HepG2 (cell line): ENCODE measurements at regions not wholly inside any gene's neighbourhood (a gene's known extent, or its start where the extent isn't known, plus 50 kb on each side); places are given as distances from the start of the nearest gene placed in this dataset.

Experiments
- BRD4 ChIP-seq: sonication (generic); formaldehyde crosslinking; IDR thresholded peaks from 2 replicates; pipeline ENCODE4 v1.4.0; 2020; ENCODE audit warnings: missing genetic modification reagents
- FOSL2 ChIP-seq: sonication (generic); formaldehyde crosslinking; IDR thresholded peaks from 2 replicates; pipeline ENCODE4 v1.4.0; 2020; ENCODE audit warnings: missing genetic modification reagents
- NR1H2 ChIP-seq: sonication (generic); formaldehyde crosslinking; IDR thresholded peaks from 2 replicates; pipeline ENCODE4 v1.8.1; 2022; ENCODE audit warnings: low read depth, missing genetic modification reagents, borderline replicate concordance
- PHF21A ChIP-seq: sonication (generic); formaldehyde crosslinking; IDR thresholded peaks from 2 replicates; pipeline ENCODE4 v1.5.0; 2020; ENCODE audit warnings: mild to moderate bottlenecking, missing genetic modification reagents
- PITX1 ChIP-seq: sonication (generic); formaldehyde crosslinking; IDR thresholded peaks from 2 replicates; pipeline ENCODE4 v1.5.1; 2020; ENCODE audit warnings: mild to moderate bottlenecking, missing genetic modification reagents
- RARA ChIP-seq: IDR thresholded peaks from 2 replicates; pipeline ENCODE4 v1.6.1; 2016; ENCODE audit warnings: missing genetic modification reagents, missing compliant biosample characterization
- SOX5 ChIP-seq: IDR thresholded peaks from 2 replicates; pipeline ENCODE4 v1.6.1; 2016; ENCODE audit warnings: borderline replicate concordance
- ZBTB7B ChIP-seq: sonication (generic); formaldehyde crosslinking; IDR thresholded peaks from 2 replicates; pipeline ENCODE4 v1.4.0; 2020; ENCODE audit warnings: missing genetic modification reagents
- ZNF280D ChIP-seq: sonication (generic); formaldehyde crosslinking; IDR thresholded peaks from 2 replicates; pipeline ENCODE4 v1.5.1; 2020; ENCODE audit warnings: mild to moderate bottlenecking, missing genetic modification reagents
- ZNF296 ChIP-seq: sonication (generic); formaldehyde crosslinking; conservative IDR thresholded peaks from 2 replicates; pipeline ENCODE4 v1.5.0; 2020; ENCODE audit warnings: mild to moderate bottlenecking, missing genetic modification reagents
- ZNF556 ChIP-seq: sonication (generic); formaldehyde crosslinking; IDR thresholded peaks from 2 replicates; pipeline ENCODE4 v1.4.0; 2020; ENCODE audit warnings: mild to moderate bottlenecking, missing genetic modification reagents, borderline replicate concordance
- ZNF564 ChIP-seq: sonication (generic); formaldehyde crosslinking; IDR thresholded peaks from 2 replicates; pipeline ENCODE4 v1.8.1; 2023; ENCODE audit warnings: mild to moderate bottlenecking, missing genetic modification reagents
- ZNF598 ChIP-seq: sonication (generic); formaldehyde crosslinking; IDR thresholded peaks from 2 replicates; pipeline ENCODE4 v1.5.1; 2020; ENCODE audit warnings: mild to moderate bottlenecking, missing genetic modification reagents, borderline replicate concordance
- ZNF660 ChIP-seq: sonication (generic); formaldehyde crosslinking; IDR thresholded peaks from 2 replicates; pipeline ENCODE4 v1.5.1; 2020; ENCODE audit warnings: mild to moderate bottlenecking, low read depth, missing genetic modification reagents, borderline replicate concordance
- ZSCAN30 ChIP-seq: sonication (generic); formaldehyde crosslinking; IDR thresholded peaks from 2 replicates; pipeline ENCODE4 v1.5.0; 2020; ENCODE audit warnings: mild to moderate bottlenecking, missing genetic modification reagents
- ZXDC ChIP-seq: sonication (generic); formaldehyde crosslinking; IDR thresholded peaks from 2 replicates; pipeline ENCODE4 v1.5.0; 2020; ENCODE audit warnings: mild to moderate bottlenecking, missing genetic modification reagents
- TF ChIP-seq, protein P1 (sequence below): IDR thresholded peaks from 2 replicates; pipeline ENCODE4 v1.4.0; 2020; ENCODE audit warnings: mild to moderate bottlenecking, missing genetic modification reagents
- TF ChIP-seq, protein P2 (sequence below): sonication (generic); formaldehyde crosslinking; IDR thresholded peaks from 2 replicates; pipeline ENCODE4 v1.4.0; 2020; ENCODE audit warnings: mild to moderate bottlenecking, low read depth, missing genetic modification reagents

- TF ChIP-seq, protein P1, sequence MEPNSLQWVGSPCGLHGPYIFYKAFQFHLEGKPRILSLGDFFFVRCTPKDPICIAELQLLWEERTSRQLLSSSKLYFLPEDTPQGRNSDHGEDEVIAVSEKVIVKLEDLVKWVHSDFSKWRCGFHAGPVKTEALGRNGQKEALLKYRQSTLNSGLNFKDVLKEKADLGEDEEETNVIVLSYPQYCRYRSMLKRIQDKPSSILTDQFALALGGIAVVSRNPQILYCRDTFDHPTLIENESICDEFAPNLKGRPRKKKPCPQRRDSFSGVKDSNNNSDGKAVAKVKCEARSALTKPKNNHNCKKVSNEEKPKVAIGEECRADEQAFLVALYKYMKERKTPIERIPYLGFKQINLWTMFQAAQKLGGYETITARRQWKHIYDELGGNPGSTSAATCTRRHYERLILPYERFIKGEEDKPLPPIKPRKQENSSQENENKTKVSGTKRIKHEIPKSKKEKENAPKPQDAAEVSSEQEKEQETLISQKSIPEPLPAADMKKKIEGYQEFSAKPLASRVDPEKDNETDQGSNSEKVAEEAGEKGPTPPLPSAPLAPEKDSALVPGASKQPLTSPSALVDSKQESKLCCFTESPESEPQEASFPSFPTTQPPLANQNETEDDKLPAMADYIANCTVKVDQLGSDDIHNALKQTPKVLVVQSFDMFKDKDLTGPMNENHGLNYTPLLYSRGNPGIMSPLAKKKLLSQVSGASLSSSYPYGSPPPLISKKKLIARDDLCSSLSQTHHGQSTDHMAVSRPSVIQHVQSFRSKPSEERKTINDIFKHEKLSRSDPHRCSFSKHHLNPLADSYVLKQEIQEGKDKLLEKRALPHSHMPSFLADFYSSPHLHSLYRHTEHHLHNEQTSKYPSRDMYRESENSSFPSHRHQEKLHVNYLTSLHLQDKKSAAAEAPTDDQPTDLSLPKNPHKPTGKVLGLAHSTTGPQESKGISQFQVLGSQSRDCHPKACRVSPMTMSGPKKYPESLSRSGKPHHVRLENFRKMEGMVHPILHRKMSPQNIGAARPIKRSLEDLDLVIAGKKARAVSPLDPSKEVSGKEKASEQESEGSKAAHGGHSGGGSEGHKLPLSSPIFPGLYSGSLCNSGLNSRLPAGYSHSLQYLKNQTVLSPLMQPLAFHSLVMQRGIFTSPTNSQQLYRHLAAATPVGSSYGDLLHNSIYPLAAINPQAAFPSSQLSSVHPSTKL (CRISPR knock-in tag): peak; percentile 77
- TF ChIP-seq PITX1 (CRISPR knock-in tag): peak; percentile 29; the same call in 1 of the 2 replicates
- TF ChIP-seq ZNF564 (CRISPR knock-in tag): peak; percentile 82; the same call in 1 of the 2 replicates
- peak; percentile 82 for TF ChIP-seq BRD4 (CRISPR knock-in tag)
- TF ChIP-seq ZXDC (CRISPR knock-in tag): no peak
- no peak for TF ChIP-seq NR1H2 (CRISPR knock-in tag)
- peak; percentile 56; the same call in 1 of the 2 replicates for TF ChIP-seq ZBTB7B (CRISPR knock-in tag)
- TF ChIP-seq FOSL2: peak; percentile 59
- no peak for TF ChIP-seq ZNF296
- no peak for TF ChIP-seq ZNF280D
- TF ChIP-seq ZNF556 (CRISPR knock-in tag): peak; percentile 68; the same call in 1 of the 2 replicates
- peak; percentile 69; the same call in 1 of the 2 replicates for TF ChIP-seq PHF21A (CRISPR knock-in tag)
- TF ChIP-seq RARA (CRISPR knock-in tag): peak; percentile 77
- peak; percentile 76 for TF ChIP-seq SOX5 (CRISPR knock-in tag)
- TF ChIP-seq ZNF660 (CRISPR knock-in tag): no peak
- no peak for TF ChIP-seq ZSCAN30 (CRISPR knock-in tag)
- TF ChIP-seq, protein P2, sequence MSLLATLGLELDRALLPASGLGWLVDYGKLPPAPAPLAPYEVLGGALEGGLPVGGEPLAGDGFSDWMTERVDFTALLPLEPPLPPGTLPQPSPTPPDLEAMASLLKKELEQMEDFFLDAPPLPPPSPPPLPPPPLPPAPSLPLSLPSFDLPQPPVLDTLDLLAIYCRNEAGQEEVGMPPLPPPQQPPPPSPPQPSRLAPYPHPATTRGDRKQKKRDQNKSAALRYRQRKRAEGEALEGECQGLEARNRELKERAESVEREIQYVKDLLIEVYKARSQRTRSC: 0 out of 2 replicates have a peak, but pooled peaks have one; percentile 85
- no peak for TF ChIP-seq ZNF598 (CRISPR knock-in tag)
Measured at GRCh38 chr14:50045039-50045711, 71.2 kb downstream of the VCPKMT start (continued).
